ELR (cell line): ENCODE measurements at regions not wholly inside any gene's neighbourhood (a gene's known extent, or its start where the extent isn't known, plus 50 kb on each side); places are given as distances from the start of the nearest gene placed in this dataset.

Source experiments
- DNase-seq: peaks from one replicate; pipeline ENCODE4 v3.0.0-alpha.2; 2015; ENCODE audit warnings: low read depth

DNA sequence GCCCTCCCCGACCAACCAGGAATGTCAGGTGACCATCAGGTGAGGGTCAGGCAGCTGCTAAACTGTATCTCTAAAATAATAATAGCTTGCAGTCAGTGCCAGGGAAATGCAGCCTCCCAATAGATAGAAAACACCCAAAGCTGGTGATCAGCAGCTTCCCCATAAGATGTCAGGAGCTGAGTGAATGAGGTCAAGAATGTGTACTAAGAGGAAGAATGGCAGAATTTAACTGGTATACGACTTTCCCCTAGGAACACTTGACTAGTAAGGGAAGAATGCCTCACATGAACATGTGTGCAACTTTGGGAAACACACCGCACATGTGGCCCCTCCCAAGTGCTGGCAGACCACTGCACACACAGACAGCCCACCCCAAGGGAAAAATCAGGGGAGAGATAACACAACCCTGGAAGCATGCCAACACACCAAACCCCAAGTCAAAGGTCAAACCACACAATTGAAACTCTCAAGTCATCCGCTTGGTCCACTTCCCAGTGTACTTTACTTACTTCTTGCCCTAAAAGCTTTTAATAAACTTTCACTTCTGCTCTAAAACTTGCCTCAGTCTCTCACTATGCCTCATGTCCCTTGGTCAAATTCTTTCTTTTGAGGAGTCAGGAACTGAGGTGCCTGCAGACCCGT lies 806.5 kb downstream of the OTOL1 start:
- no peak for DNase-seq

DNA sequence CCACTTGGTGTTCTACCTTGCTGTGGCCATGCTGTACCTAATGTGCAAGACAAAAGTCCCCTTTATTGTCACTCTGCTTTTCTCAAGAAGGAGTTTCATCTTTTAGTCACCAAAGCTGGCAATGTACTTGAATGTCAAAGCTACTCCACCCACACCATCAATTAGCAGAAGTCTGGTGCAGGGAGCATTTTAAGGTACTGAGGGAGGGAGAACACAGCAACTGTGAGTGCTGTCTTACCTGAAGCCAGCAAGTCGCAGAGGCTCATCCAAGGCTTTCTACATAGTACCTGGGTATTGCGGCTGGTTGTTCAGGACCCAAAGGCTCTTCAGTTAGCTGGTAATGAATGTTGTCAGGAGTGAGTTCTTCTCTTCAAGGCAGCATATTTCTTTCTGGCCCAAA lies 820.4 kb downstream of the OTOL1 start:
- DNase-seq, result no peak

DNA sequence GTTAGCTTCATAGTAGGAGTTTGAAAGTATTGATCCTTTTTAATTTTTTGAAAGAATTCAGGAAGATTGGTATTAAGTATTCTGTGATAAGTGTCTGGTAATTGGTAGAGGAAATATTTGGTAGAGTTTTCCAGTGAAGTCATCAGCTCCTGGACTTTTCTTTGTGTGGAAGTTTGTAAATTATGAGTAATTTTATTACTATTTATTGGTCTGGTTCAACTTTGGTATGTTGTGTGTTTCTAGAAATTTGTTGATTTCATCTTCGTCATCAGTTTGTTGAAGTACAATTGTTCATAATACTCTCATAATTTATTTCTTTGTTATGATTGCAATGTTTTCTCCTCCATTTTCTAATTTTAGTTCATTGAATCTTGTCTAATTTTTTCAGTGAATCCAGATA lies 832.0 kb downstream of the OTOL1 start:
- DNase-seq, result peak; percentile 3

DNA sequence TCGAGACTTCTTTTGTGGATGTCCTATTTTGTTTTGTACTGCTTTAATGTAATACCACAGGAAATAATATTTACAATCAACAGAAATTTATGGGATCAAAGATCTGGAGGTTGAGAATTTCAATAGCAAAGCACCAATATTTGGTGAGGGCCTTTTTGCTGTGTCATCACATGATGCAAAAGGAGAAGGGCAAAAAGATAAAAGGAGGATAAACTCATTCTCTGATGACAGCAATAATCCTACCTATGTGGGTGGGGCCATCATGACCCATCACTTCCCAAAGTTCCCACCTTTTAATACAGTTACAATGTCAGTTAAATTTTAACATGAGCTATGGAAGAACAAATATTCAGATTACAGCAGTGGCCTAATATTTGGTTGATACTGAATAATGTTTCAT lies 832.9 kb downstream of the OTOL1 start:
- no peak for DNase-seq

DNA sequence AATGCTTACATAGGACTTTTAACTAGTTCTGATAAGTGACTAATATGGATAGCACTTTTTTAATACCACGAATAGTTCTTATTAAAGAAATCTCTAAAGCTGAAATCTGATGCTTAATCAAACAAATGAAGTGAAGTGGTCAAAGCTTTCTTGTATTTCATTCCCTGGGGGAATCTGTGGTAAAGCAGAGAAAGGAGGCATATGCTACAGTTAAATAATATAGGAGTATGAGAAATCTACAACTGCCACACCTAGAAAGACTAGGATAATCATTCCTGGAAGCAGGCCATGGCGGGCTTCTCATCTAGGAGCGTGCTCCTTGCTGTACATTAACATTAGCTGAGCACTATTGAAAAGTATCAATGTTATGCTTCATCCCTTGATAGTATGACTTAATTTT lies 835.7 kb downstream of the OTOL1 start:
- no peak for DNase-seq

DNA sequence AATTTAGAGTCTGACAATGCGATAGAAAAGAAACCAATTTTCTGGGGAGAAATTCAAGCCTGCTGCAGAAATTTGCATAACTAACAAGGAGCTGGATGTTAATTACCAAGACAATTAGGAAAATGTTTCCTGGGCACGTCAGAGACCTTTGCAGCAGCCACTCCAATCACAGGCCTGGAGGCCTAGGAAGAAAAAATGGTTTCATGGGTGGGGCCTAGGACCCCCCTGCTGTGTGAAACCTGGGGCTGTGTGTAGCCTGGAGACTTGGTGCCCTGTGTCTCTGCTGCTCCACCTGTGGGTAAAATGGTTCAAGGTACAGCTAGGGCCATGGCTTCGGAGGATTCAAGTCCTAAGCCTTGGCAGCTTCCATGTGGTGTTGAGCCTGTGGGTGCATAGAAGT lies 837.9 kb downstream of the OTOL1 start:
- DNase-seq, result no peak

DNA sequence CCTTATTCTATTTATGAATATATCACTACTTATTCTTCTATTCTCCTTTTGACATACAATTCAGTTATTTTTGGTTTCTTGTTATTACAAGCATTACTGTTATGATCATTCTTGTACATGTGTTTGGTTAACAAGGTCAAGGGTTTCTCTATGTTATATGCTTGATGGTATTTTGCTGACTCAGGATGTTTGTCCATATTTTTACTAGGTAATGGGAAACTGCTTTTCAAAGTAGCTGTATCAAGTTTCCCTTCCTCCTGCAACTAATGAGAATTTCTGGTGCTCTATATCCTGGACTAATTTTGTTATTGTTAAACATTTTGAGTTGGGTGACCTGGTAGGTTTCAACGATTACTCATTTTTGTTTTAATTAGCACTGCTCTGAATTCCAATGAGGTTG lies 841.0 kb downstream of the OTOL1 start:
- no peak for DNase-seq

DNA sequence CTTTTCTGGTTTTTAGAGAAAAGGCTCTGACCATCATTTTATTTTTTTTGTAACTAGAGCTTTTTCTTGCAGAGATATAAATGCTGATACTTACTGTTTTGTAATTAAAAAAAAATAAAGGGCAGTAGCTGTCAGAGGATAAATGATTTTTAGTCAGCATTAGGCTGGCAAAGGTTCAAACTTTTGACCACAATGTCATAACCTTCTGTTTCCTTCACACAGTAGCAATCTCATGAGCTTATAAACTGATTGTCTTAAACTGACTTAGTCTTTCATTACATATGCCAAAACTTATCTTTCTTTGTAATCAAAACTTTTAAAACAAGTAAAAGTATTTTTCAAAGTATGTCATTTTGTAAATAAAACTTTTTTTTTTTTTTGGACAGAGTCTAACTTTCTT lies 841.9 kb downstream of the OTOL1 start:
- no peak for DNase-seq

DNA sequence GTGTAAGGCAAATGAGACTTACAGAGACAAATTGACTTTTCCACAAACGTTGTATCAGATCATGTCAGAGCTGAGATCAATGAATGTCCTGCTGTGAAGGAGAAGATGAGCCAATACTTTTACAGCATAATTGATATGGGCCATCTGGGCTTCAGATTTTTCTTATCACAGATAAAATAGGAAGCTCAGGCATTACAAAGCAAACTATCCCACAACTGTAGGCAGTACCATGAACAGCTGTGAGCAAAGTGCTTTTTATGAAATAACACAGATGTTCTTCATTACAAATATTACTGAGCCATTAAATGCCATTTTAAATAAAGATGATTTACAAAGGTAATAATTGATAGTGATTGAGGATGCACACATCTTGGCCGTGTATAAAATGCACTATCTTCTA lies 852.3 kb downstream of the OTOL1 start:
- no peak for DNase-seq

DNA sequence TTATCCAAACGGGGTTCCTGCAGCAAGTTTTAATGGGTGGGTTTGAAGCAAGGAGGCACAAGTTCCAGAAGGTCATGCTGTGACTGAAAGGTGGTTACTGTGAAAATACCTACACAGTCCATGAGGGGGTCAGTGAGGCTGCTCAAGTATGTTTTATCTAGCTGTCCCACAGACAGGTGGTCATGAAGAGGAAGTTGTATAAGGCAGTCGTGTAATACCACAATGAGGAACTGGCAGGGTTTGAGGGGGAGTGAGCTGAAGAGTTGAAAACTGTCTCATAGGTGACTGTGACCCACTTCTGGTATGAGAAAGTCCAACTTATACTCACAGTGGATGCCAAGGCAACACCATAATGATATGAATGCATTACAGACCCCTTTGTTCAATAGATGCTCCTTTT lies 856.8 kb downstream of the OTOL1 start:
- no peak for DNase-seq

DNA sequence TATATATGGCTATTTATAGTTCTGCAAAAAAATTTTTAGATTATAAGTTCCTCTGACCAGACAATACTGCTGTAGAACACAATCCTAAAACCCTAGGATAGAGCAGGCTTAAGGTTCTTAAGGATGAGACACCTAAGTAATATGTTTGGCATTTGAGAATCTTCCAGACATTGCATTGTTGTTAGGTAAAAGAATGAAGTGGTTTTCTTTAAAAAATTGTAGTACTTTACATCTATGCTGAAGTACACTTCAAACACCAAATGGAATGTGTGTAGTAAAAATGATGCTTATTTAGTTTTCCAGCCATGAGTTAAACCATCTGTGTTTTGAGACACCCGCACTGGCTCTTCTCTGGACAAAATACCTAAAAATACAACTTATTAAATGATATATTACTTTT lies 857.7 kb downstream of the OTOL1 start:
- DNase-seq, result peak; percentile 49

DNA sequence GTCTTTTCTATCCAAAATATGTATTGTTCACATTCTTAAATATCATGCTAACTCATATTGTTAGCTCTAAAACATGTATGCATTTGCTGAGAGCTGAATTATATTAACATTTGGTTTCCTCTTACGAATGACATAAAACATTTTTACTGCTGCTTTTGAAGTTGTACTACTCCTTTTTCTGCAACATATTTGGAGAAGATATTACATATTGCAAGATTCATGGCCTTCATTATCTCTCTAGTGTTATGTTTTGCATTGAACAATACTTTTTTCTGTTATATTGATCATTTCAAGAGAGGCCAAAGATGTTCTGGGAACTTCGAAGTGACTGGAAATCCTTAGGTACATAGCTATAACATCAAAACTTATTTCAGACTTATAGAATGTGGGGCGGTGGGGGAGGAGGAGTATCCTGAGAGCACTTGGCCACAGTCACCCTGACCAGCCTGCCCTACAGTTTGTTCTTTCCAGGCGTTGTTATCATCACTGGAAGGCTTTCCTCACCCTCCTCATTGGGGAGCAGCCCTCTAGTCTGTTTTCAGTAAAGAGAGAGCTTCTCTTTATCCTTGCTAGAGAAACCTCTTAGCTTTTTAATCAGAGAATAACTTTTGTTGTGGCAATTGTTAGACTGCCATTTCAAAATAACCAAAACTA lies 868.6 kb downstream of the OTOL1 start:
- DNase-seq, result no peak

DNA sequence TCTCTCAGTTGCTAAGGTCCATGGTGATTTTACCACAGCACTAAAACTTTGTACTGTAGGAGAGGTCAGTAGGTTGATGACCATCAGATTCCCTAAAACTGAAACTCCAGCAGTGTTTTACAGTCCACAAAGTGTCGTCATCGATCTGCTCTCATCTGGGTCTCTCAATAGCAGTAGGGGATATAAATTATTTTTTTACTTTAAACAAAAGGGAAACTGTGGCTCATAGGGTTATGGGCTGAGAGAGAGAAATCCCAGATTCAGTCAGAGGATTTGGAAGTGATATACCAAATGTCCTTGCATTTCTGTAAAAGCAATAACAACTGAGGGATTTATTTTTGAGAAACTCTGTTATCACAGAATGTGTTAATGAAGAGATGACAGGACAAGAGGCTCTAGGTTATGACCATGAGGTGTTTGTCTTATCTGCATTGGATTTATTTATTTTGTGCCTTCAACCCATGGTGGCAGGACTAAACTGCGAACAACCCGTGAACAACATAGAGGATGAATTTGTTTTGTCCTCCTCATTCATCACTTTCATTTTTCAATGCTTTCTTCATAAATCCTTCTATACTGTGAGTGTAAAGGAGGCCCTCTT lies 869.7 kb downstream of the OTOL1 start:
- DNase-seq, result peak; percentile 13

DNA sequence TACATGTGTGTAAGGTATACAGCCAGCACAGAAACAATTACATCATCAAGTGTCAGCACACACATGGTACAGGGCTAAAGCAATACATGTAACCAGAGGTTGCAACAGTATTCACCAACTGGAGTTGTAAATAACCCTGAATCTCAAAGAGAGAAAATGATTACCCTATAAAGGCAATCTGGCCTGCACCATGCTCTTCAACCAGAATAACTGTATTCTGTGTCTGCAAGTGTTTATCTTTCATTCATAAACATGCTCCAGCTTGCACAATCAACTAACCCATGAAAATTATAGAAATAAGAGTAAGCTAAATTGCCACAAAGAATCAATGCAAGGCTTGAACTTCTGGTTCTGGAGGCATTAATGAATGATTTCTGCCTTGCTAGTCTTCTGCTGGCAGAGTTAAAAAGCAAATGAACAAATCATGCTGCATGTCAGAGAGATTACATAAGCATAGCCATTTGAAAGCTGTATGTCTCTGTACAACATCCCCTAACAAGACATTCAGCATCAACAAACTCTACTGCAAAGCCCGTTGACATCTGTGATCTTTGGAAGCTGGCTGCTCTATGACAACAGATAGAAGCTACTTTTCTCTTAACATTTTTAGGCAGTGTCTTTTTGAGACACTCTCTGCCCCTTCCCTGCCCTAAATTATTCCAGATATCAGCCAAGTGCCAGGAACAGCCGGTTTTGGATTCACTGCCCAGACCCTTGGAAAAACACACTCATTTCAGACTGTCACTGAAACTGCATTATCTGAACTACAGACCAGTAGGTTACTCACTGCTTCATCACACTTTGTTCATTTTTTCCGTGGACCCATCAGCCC lies 871.0 kb downstream of the OTOL1 start:
- no peak for DNase-seq

DNA sequence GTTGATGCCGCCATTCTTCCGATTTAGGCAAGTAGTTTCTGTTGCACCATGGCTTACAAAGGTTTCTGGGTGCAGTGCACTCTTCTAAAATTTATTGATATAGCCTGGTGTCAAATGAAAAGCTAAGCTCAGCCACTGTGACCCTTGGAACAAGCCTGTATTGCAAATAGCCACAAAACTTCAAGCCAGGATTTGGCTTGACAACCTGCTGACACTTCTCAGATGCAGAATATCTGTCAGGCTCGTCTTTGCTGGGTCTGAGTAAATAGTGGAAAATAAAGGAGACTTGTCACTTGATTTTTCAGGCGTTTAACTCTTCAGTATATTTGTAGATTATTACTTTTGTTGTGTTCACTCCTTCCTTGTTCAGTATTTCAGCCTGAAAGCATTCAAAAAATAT lies 871.8 kb downstream of the OTOL1 start:
- DNase-seq, result no peak

DNA sequence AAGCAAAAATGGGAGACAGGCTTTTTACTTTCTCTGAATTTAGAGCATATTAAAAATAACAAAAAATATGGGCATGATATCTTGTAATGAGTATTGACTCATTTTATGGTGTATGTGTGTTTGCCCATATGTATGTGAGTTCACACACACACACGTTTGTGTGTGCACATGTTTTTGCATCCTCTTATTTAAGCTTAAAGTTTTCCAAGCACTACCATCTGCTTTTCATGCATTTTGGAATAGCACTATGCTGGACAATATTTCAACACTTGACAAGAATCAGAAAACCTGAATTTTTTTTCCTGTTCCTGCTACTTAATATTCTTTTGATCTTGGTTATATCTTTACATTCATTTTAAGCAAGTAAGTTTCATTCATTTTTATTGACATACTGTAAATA lies 872.7 kb downstream of the OTOL1 start:
- no peak for DNase-seq

DNA sequence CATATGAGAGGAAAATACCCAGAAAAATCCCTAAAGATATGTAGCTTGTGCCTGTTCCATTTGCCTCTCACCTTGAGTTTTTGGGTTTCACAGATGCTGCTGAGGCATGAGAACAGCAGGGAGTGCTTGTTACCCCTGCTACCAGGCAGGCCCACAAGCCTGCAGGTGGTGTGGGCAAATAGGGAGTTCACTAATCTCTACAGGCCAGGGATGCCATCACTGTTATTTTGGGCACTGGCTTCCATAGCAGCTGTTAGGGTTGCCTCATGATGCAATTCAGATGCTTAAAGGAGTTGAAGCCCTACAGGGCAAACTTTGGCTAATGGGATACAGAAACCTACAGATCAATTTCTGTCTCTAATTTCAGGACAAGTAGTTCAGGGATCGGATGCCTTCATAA lies 873.5 kb downstream of the OTOL1 start:
- no peak for DNase-seq

DNA sequence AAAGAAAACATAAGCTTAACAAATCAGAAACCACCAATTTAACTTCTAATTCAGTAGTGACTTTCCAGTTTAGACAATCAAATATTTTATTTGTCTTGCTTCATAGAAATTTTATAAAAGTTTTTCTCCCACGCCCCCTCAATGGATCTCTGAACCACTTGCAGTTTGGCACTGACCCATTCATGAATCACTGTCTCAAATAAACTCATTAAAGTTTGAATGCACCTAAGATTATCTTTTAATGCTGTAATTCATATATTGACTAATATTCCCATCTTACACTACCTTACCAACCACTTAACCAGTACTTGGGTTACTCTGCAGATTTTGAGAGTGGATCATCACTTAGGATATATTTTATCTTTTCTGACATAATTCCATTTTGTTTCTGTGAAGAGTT lies 880.2 kb downstream of the OTOL1 start:
- no peak for DNase-seq

DNA sequence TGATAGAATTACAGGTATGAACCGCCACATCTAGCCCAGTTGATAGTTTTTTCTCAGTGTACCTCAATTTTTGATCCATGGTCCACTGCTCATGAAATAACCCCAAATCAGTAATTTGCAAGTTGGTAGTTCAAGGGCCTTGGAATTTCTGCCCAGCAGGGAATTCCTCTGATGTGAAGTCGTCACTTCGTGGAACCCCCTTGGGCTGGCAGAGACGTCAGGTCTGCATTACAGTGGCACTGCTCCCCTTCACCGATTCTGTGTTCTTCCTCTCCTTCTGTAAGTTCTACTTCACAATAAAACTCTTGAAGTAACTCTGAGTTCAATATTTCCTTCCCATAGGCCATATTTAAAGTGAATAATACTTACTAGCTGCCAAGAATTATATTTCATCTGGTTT lies 881.0 kb downstream of the OTOL1 start:
- DNase-seq, result no peak

DNA sequence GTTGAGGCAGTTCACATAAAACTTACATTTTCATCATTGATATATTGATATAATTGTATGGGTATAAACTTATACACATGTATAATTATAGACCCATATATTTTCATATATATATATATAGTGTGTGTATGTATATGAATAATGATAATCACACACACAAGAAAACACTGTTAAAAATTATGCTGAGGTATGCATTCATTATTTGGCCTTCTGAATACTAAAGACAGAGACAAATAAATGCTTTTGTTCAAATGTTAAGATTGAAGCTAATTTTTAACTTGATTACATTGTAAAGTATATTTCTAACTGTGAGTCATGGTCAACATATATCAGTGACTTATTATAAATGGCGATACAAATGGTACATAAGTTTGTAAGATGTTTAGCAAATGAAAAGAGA lies 888.8 kb downstream of the OTOL1 start:
- no peak for DNase-seq

DNA sequence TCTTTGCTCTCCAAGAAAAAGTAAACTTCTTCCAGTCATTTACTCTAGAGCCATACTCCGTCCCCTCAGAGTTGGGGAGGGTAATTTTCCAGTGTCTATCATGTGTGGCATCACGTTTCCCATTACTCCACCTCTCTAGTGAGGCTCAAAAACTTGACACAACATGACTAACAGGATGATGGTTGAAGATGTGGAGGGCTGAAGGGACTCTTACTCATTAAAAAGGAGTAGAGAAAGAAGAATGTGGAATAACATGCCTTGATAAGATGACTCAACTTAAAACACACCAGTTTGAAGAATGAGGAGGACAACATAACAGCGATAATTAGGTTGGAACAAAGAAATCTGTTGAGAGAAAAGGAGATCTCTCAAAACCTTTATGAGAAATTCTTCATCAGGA lies 894.3 kb downstream of the OTOL1 start:
- DNase-seq, result peak; percentile 95

DNA sequence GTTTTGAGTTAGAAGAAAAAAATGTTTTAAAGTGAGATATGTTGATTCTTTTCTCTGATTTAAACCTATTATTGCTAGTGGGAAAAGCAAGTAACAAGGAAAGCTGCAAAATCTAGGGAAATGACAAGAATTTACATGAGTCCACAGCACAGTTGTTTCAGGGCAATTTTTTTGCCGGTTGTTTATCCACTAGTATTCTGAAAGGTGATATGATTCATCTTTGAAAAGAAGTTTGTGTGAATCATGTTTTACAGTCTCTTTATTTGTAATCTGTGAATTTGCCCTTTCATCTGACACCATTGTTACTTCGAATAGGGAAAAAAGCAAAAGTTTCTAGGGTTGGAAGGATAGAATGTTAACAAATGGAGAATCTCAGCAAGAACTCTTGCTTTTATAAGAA lies 894.7 kb downstream of the OTOL1 start:
- DNase-seq, result peak; percentile 87

DNA sequence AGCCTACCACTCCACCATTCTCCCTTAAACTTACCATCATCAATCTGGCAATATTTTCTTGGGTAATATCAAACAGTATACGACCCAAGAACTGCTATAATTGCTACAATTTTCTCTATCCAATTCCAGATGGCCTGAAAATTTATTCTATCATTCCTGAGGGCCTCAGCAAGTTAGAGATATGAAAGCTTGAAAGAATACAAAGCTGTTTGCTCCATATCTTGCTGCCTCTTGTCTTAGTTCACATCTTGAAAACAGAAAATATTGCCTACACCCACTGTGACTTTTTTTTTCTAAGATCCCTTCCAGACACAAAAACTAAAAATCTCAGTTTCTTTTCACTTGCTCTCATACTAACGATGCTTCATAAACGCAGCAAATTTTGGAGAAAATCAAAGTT lies 898.9 kb downstream of the OTOL1 start:
- no peak for DNase-seq
